ENCODE measurements at regions not wholly inside any gene's neighbourhood (a gene's known extent, or its start where the extent isn't known, plus 50 kb on each side); places are given as distances from the start of the nearest gene placed in this dataset.
A peak's percentile ranks its signal among the peaks of the same experiment; 100 is the strongest.

GRCh38 chr1:184882957-184883815 lies 91.1 kb downstream of the NIBAN1 start:
- TF ChIP-seq ZNF331 (CRISPR knock-in tag; IDR thresholded peaks at IDR 0.05; ENCODE audit: low read depth) (no peak), POLR2AphosphoS5 (IDR thresholded peaks at IDR 0.05; ENCODE audit: low read depth) (peak; percentile 19; the same call in 1 of the 2 replicates)

DNA sequence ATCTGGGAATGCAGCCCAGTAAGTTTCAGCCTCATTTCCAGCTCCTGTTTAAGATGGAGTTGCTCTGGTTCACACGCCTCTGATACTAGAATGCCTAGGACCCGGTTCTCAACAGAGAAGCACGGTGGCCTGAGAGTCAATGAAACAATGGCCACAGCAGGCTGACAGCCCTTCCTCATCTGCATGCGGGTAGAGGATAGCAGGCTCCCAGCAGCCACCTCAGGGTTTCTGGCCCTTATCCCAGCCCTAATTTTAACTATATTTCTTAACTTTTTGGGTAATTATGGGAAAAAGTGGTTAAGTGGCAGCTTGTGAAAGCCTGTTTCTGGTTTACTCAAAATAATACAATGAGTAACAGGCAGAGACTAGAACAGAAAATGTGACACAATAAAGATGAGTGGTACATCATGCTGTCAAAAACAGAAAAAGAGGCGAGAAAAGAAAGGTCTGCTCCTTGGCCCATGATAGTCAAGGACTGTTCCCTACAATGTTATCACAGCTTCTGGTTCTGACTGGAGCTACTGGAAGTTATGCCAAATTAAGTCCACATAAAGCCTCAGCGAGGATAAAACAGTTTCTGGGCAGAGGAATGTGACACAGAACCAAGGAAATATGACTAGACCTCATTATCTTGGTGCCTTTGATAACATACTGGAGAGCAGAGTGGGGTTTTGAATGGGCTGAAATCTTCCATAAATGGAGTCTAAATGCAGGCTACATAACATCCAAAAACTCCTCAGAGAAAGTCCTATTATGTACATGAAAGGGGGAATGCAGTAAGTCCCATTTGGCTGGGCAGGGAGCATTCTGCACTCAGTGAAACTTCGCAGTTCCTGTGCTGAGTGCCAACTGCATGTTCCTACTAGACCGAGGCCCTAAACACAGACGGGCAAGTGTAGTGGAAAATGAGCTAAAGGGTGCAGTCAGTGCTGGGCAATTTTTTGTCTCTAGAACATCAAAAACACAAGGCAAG lies 92.1 kb downstream of the NIBAN1 start:
- Histone ChIP-seq H4K20me1 (replicated peaks; ENCODE audit: insufficient read depth) (peaks cover 9% of the 10 kb centered on the region; the same call in 1 of the 2 replicates), H3K4me3 (no peak overlapping the region), H3K27ac (ENCODE audit: low read depth) (no peak overlapping the region), H3K27me3 (ENCODE audit: insufficient read depth) (peaks cover 46% of the 10 kb centered on the region), H3K4me2 (no peak overlapping the region), H3F3A (replicated peaks; ENCODE audit: low read depth) (no peaks in the 10 kb centered on the region), H3K4me1 (ENCODE audit: insufficient read depth) (peaks cover 25% of the 10 kb centered on the region), H2AFZ (no peak overlapping the region), H3K36me3 (ENCODE audit: insufficient read depth) (no peaks in the 10 kb centered on the region), H3K9me2 (ENCODE audit: insufficient read depth) (no peaks in the 10 kb centered on the region), H3K79me2 (replicated peaks; ENCODE audit: insufficient read depth) (no peaks in the 10 kb centered on the region)
- Mint-ChIP-seq H3K27ac (no peak overlapping the region), H3K27me3 (ENCODE audit: insufficient read depth, low read depth, poor library complexity) (peaks cover 31% of the 10 kb centered on the region), H3K9me3 (no peaks in the 10 kb centered on the region), H3K4me3 (no peak overlapping the region), H3K36me3 (ENCODE audit: low read depth) (peaks cover 15% of the 10 kb centered on the region), H3K4me1 (peaks cover 47% of the 10 kb centered on the region)
- TF ChIP-seq POLR2AphosphoS5 (IDR thresholded peaks at IDR 0.05; ENCODE audit: low read depth) = no peak
- no peak for TF ChIP-seq CTCF (conservative IDR thresholded peaks at IDR 0.05; ENCODE audit: low read depth in 2 of 2)
- TF ChIP-seq, protein P1, sequence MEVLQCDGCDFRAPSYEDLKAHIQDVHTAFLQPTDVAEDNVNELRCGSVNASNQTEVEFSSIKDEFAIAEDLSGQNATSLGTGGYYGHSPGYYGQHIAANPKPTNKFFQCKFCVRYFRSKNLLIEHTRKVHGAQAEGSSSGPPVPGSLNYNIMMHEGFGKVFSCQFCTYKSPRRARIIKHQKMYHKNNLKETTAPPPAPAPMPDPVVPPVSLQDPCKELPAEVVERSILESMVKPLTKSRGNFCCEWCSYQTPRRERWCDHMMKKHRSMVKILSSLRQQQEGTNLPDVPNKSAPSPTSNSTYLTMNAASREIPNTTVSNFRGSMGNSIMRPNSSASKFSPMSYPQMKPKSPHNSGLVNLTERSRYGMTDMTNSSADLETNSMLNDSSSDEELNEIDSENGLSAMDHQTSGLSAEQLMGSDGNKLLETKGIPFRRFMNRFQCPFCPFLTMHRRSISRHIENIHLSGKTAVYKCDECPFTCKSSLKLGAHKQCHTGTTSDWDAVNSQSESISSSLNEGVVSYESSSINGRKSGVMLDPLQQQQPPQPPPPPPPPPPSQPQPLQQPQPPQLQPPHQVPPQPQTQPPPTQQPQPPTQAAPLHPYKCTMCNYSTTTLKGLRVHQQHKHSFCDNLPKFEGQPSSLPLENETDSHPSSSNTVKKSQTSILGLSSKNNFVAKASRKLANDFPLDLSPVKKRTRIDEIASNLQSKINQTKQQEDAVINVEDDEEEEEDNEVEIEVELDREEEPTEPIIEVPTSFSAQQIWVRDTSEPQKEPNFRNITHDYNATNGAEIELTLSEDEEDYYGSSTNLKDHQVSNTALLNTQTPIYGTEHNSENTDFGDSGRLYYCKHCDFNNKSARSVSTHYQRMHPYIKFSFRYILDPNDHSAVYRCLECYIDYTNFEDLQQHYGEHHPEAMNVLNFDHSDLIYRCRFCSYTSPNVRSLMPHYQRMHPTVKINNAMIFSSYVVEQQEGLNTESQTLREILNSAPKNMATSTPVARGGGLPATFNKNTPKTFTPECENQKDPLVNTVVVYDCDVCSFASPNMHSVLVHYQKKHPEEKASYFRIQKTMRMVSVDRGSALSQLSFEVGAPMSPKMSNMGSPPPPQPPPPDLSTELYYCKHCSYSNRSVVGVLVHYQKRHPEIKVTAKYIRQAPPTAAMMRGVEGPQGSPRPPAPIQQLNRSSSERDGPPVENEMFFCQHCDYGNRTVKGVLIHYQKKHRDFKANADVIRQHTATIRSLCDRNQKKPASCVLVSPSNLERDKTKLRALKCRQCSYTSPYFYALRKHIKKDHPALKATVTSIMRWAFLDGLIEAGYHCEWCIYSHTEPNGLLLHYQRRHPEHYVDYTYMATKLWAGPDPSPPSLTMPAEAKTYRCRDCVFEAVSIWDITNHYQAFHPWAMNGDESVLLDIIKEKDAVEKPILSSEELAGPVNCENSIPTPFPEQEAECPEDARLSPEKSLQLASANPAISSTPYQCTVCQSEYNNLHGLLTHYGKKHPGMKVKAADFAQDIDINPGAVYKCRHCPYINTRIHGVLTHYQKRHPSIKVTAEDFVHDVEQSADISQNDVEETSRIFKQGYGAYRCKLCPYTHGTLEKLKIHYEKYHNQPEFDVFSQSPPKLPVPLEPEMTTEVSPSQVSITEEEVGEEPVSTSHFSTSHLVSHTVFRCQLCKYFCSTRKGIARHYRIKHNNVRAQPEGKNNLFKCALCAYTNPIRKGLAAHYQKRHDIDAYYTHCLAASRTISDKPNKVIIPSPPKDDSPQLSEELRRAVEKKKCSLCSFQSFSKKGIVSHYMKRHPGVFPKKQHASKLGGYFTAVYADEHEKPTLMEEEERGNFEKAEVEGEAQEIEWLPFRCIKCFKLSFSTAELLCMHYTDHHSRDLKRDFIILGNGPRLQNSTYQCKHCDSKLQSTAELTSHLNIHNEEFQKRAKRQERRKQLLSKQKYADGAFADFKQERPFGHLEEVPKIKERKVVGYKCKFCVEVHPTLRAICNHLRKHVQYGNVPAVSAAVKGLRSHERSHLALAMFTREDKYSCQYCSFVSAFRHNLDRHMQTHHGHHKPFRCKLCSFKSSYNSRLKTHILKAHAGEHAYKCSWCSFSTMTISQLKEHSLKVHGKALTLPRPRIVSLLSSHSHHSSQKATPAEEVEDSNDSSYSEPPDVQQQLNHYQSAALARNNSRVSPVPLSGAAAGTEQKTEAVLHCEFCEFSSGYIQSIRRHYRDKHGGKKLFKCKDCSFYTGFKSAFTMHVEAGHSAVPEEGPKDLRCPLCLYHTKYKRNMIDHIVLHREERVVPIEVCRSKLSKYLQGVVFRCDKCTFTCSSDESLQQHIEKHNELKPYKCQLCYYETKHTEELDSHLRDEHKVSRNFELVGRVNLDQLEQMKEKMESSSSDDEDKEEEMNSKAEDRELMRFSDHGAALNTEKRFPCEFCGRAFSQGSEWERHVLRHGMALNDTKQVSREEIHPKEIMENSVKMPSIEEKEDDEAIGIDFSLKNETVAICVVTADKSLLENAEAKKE (CRISPR knock-in tag; IDR thresholded peaks at IDR 0.05) = no peak
- no peak for TF ChIP-seq STAT1 (IDR thresholded peaks at IDR 0.05; ENCODE audit: unreplicated experiment)
- no peak for TF ChIP-seq CREB1 (CRISPR knock-in tag; IDR thresholded peaks at IDR 0.05; ENCODE audit: low read depth)
- DNase-seq (ENCODE audit: low spot score) (peak; percentile 27), ATAC-seq (peak; percentile 81)

More at GRCh38 chr1:184882957-184883815, 91.1 kb downstream of the NIBAN1 start:
- Histone ChIP-seq H3K27ac (ENCODE audit: low read depth) (no peak overlapping the region), H2AFZ (no peak overlapping the region), H3K4me2 (no peak overlapping the region), H4K20me1 (replicated peaks; ENCODE audit: insufficient read depth) (peaks cover 9% of the 10 kb centered on the region; the same call in 1 of the 2 replicates), H3K36me3 (ENCODE audit: insufficient read depth) (no peaks in the 10 kb centered on the region), H3K4me1 (ENCODE audit: insufficient read depth) (peaks cover 25% of the 10 kb centered on the region), H3K4me3 (no peak overlapping the region), H3F3A (replicated peaks; ENCODE audit: low read depth) (no peaks in the 10 kb centered on the region), H3K79me2 (replicated peaks; ENCODE audit: insufficient read depth) (no peaks in the 10 kb centered on the region), H3K9me2 (ENCODE audit: insufficient read depth) (no peaks in the 10 kb centered on the region), H3K27me3 (ENCODE audit: insufficient read depth) (peaks cover 46% of the 10 kb centered on the region)
- Mint-ChIP-seq H3K9me3 (no peaks in the 10 kb centered on the region), H3K27ac (no peak overlapping the region), H3K27me3 (ENCODE audit: insufficient read depth, low read depth, poor library complexity) (peaks cover 31% of the 10 kb centered on the region), H3K36me3 (ENCODE audit: low read depth) (peaks cover 15% of the 10 kb centered on the region), H3K4me3 (no peak overlapping the region), H3K4me1 (peaks cover 47% of the 10 kb centered on the region)
- DNase-seq (ENCODE audit: low spot score) = peak; percentile 25
- ATAC-seq = peak; percentile 50
